Endothelial cell (in vitro differentiated cells): ENCODE measurements at regions not wholly inside any gene's neighbourhood (a gene's known extent, or its start where the extent isn't known, plus 50 kb on each side); places are given as distances from the start of the nearest gene placed in this dataset.

Source experiments
- DNase-seq: peaks from one replicate; pipeline ENCODE4 v3.0.0; 2021; ENCODE audit warnings: low spot score
- H3K27ac Mint-ChIP-seq: one replicate; pipeline ENCODE4 v1.8.0; 2021; ENCODE audit warnings: mixed read lengths, inconsistent platforms; ENCODE audit not compliant: unreplicated experiment
- H3K27me3 Mint-ChIP-seq: one replicate; pipeline ENCODE4 v1.8.0; 2021; ENCODE audit warnings: mild to moderate bottlenecking, moderate library complexity, mixed read lengths, inconsistent platforms; ENCODE audit not compliant: unreplicated experiment
- H3K36me3 Mint-ChIP-seq: one replicate; pipeline ENCODE4 v1.8.0; 2021; ENCODE audit warnings: mild to moderate bottlenecking, low read depth, mixed read lengths, inconsistent platforms; ENCODE audit not compliant: unreplicated experiment
- H3K4me1 Mint-ChIP-seq: one replicate; pipeline ENCODE4 v1.8.0; 2021; ENCODE audit warnings: mild to moderate bottlenecking, mixed read lengths, inconsistent platforms; ENCODE audit not compliant: unreplicated experiment
- H3K4me3 Mint-ChIP-seq: one replicate; pipeline ENCODE4 v1.8.0; 2021; ENCODE audit warnings: mild to moderate bottlenecking, mixed read lengths, inconsistent platforms; ENCODE audit not compliant: unreplicated experiment
- H3K9me3 Mint-ChIP-seq: one replicate; pipeline ENCODE4 v1.8.0; 2021; ENCODE audit warnings: mixed read lengths, inconsistent platforms; ENCODE audit not compliant: unreplicated experiment
- TF ChIP-seq, protein P1 (sequence below): fragments of 200-600 bp; sonication (generic); IDR thresholded peaks from one replicate; pipeline ENCODE4 v1.5.0; 2021; ENCODE audit warnings: antibody characterized with exemption; ENCODE audit not compliant: unreplicated experiment

DNA sequence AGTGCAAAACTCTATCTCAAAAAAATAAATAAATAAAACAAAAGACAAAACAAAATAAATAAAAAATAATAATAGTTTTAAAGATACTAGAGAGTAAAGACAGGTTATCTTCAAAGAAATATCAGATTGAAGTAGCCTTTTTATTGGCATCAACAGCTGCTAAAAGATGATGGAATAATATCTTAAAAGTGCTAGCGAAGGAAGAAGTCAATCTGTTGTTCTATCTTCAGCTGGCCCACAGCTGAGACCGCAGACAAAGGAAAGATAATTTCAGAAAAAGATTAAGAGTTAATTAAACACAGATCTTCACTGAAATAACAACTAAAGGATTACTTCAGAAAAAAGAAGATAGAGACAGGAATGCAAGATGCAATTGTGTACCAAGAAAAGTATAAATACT, 130.2 kb upstream of the PKDCC start:
- H3K4me1 Mint-ChIP-seq: no peaks in the 10 kb centered on the region

DNA sequence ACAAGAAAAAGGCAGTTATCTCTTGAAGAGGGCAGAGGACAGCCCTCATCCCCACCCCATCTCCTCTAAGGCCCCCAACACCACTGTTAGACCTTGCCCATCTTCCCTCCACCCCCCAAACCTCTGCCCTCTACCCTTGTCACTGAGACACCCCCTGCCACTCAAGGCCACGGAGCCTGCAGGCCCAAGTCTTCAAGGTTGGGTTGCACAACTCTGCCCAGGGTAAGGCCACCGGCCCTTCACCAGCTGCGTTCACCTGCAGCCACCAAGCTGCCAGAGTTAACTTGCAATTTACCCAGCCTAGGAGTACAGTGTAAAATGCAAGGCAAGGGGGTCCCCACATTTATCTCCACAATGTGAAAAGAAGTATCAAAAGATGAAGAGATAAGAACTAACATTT, 128.7 kb upstream of the PKDCC start:
- no peak for DNase-seq
- no peak overlapping the region for H3K27ac Mint-ChIP-seq
- H3K4me1 Mint-ChIP-seq: no peaks in the 10 kb centered on the region

More for the DNA sequence above, 130.2 kb upstream of the PKDCC start:
- Mint-ChIP-seq H3K27ac (no peak overlapping the region), H3K27me3 (no peaks in the 10 kb centered on the region), H3K36me3 (no peaks in the 10 kb centered on the region), H3K4me3 (no peak overlapping the region), H3K9me3 (no peaks in the 10 kb centered on the region)
- TF ChIP-seq, protein P1, sequence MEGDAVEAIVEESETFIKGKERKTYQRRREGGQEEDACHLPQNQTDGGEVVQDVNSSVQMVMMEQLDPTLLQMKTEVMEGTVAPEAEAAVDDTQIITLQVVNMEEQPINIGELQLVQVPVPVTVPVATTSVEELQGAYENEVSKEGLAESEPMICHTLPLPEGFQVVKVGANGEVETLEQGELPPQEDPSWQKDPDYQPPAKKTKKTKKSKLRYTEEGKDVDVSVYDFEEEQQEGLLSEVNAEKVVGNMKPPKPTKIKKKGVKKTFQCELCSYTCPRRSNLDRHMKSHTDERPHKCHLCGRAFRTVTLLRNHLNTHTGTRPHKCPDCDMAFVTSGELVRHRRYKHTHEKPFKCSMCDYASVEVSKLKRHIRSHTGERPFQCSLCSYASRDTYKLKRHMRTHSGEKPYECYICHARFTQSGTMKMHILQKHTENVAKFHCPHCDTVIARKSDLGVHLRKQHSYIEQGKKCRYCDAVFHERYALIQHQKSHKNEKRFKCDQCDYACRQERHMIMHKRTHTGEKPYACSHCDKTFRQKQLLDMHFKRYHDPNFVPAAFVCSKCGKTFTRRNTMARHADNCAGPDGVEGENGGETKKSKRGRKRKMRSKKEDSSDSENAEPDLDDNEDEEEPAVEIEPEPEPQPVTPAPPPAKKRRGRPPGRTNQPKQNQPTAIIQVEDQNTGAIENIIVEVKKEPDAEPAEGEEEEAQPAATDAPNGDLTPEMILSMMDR: no peak
- DNase-seq: no peak

DNA sequence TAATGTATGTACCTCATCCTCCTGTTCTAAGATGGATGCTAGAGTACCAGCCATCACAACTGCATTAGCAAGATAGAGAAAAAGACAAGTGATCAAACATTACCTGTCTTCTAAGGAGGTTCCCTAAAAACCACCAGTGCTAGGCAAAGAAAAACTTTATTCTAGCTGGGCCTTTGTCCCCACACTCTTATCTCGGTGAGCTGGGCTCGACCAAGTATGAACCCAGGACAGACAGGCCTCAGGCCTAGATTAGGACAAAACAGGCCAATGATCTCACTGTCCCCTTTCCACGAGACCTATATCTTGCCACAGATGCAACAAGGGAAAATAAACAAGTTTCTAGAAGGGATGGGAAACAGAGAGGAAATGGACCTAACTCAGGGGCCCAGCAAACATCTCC, 127.6 kb upstream of the PKDCC start:
- Mint-ChIP-seq H3K4me3 (no peak overlapping the region), H3K27ac (no peak overlapping the region), H3K4me1 (no peaks in the 10 kb centered on the region), H3K9me3 (no peaks in the 10 kb centered on the region), H3K36me3 (peaks cover under 1% of the 10 kb centered on the region), H3K27me3 (no peaks in the 10 kb centered on the region)
- TF ChIP-seq, protein P1: no peak
- no peak for DNase-seq

More for the DNA sequence above, 128.7 kb upstream of the PKDCC start:
- no peak overlapping the region for H3K4me3 Mint-ChIP-seq
- H3K36me3 Mint-ChIP-seq: no peaks in the 10 kb centered on the region
- no peaks in the 10 kb centered on the region for H3K9me3 Mint-ChIP-seq
- H3K27me3 Mint-ChIP-seq: no peaks in the 10 kb centered on the region
- TF ChIP-seq, protein P1: no peak

DNA sequence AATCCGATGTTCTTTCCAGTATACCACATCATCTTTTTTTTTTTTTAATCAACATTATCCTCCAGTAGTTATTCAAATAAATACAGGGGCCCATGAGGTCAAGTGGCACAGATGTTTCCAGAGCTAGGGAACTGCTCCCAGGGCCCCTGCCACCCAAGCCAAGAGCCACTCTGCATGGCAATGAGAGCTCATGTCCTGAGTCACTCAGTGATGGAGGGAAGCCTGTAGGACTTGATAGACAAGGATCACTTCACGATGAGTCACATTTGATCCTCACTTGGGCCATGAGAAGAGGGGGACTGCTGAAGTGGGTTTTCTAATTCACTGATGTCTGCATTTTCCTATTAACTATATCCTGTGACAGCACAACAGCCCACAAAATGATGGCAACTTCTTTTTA, 127.0 kb upstream of the PKDCC start:
- Mint-ChIP-seq H3K4me3 (no peak overlapping the region), H3K27me3 (no peaks in the 10 kb centered on the region), H3K4me1 (no peaks in the 10 kb centered on the region), H3K9me3 (no peaks in the 10 kb centered on the region), H3K36me3 (peaks cover 4% of the 10 kb centered on the region), H3K27ac (no peak overlapping the region)
- TF ChIP-seq, protein P1: no peak
- DNase-seq: no peak

DNA sequence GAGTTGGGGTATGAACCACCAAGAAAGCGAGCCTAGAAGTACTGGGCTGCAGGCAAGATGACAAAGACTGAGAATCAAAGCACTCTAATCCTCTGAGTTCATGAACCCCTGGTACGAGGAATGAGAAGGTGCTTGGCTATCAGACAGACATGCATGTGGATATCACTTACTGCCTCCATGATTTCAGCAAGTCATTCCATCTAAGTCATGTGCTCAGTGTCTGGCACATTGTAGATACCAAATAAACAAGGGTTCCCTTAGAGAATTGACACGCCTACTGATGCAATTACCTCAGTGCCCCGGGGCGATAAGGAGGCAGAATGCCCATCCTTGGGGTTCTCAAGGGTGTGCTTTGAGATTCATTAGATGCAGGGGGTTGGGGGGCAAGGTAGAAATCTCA, 125.6 kb upstream of the PKDCC start:
- H3K27ac Mint-ChIP-seq: no peak overlapping the region

More for the DNA sequence above, 125.6 kb upstream of the PKDCC start:
- H3K36me3 Mint-ChIP-seq: peaks cover 4% of the 10 kb centered on the region
- H3K4me1 Mint-ChIP-seq: peaks cover 8% of the 10 kb centered on the region
- TF ChIP-seq, protein P1: no peak
- no peak for DNase-seq
- peaks cover 4% of the 10 kb centered on the region for H3K27me3 Mint-ChIP-seq
- no peak overlapping the region for H3K4me3 Mint-ChIP-seq
- no peaks in the 10 kb centered on the region for H3K9me3 Mint-ChIP-seq
